ENCODE measurements at regions not wholly inside any gene's neighbourhood (a gene's known extent, or its start where the extent isn't known, plus 50 kb on each side); places are given as distances from the start of the nearest gene placed in this dataset.

- H3K23me2 ChIP-seq (ENCODE audit: insufficient read length, low read depth, low read length, poor library complexity, severe bottlenecking): no peaks in the 10 kb centered on the region
- H3K56ac ChIP-seq (ENCODE audit: insufficient read length, low read depth, low read length): no peak overlapping the region
- peaks cover 97% of the 10 kb centered on the region for H3K9me3 ChIP-seq (ENCODE audit: control insufficient read depth, low read depth, low read length)
- no peak overlapping the region for H3K4me3 Mint-ChIP-seq
- no peak for DNase-seq
- H3K14ac ChIP-seq (ENCODE audit: insufficient read depth, low read length): no peak overlapping the region
- no peak overlapping the region for H3K4me2 ChIP-seq (ENCODE audit: insufficient read depth, insufficient read length, low read length)
- H3K27me3 Mint-ChIP-seq (ENCODE audit: low read depth): peaks cover 3% of the 10 kb centered on the region
- WGBS (ENCODE audit: extremely low coverage, insufficient read length, low lambda C conversion rate): no CpG with 5 or more reads among the region's 37 CpGs
- H2BK120ac ChIP-seq (ENCODE audit: low read depth, low read length, poor library complexity, severe bottlenecking): no peak overlapping the region
- H3K27me3 ChIP-seq (ENCODE audit: insufficient read depth, low read length): no peaks in the 10 kb centered on the region
- H3K79me2 ChIP-seq (ENCODE audit: insufficient read depth, low read length): no peaks in the 10 kb centered on the region
- H3K27ac Mint-ChIP-seq: no peak overlapping the region
- no peak for TF ChIP-seq CTCF (conservative IDR thresholded peaks at IDR 0.05)
- no peak overlapping the region for H4K8ac ChIP-seq (replicated peaks; ENCODE audit: insufficient read length, low read depth, low read length)
- no peak overlapping the region for H4K5ac ChIP-seq (ENCODE audit: insufficient read length, low read depth, low read length)
- H3K9me3 Mint-ChIP-seq: peaks cover 91 to 96% of the 10 kb centered on the region in 2 experiments
- no peaks in the 10 kb centered on the region for H3K4me1 Mint-ChIP-seq
- no peaks in the 10 kb centered on the region for H4K20me1 ChIP-seq (ENCODE audit: control insufficient read depth, insufficient read depth, insufficient read length)
- H3K4me1 ChIP-seq (ENCODE audit: insufficient read depth, low read length): no peaks in the 10 kb centered on the region
- H4K91ac ChIP-seq (ENCODE audit: insufficient read length, low read depth, low read length): no peak overlapping the region
- no peak overlapping the region for H3K18ac ChIP-seq (ENCODE audit: insufficient read length, low read depth, low read length)
- H2AFZ ChIP-seq (ENCODE audit: low read length): no peak overlapping the region
- no peak overlapping the region for H2BK15ac ChIP-seq (ENCODE audit: low read depth, low read length)
- no peak overlapping the region for H3T11ph ChIP-seq (ENCODE audit: low read length)
- no peak overlapping the region for H2BK5ac ChIP-seq (ENCODE audit: insufficient read length, low read length)
- H2AK5ac ChIP-seq (ENCODE audit: insufficient read length, low read length): no peak overlapping the region
- no peak overlapping the region for H3K23ac ChIP-seq (ENCODE audit: insufficient read length, low read depth, low read length)
- no peak overlapping the region for H3K4ac ChIP-seq (ENCODE audit: low read depth, low read length)
- H3K9ac ChIP-seq (ENCODE audit: extremely low read depth, insufficient read length, low read length): no peak overlapping the region
- no peak overlapping the region for H3K27ac ChIP-seq (ENCODE audit: insufficient read length, low read depth, low read length)
- H3K36me3 Mint-ChIP-seq (ENCODE audit: insufficient read depth in 1 of 3, low read depth in 3 of 3): peaks cover 21 to 32% (median 23%) of the 10 kb centered on the region in 3 experiments; a peak in 6 of 7 replicates
- H2BK20ac ChIP-seq (ENCODE audit: low read depth, low read length, poor library complexity, severe bottlenecking): no peak overlapping the region
- no peak overlapping the region for H2BK12ac ChIP-seq (ENCODE audit: insufficient read length, low read depth, low read length)
- H3K79me1 ChIP-seq (ENCODE audit: insufficient read depth, low read depth, low read length, poor library complexity, severe bottlenecking): no peaks in the 10 kb centered on the region
Measured at GRCh38 chr7:56538541-56539429, 422.6 kb upstream of the NUPR2 start.

All from H9 (cell line).